ENCODE measurements at regions not wholly inside any gene's neighbourhood (a gene's known extent, or its start where the extent isn't known, plus 50 kb on each side); places are given as distances from the start of the nearest gene placed in this dataset.
"Not testable (repeated sequence)": the region's sequence is repeated elsewhere in the genome, so short reads cannot be mapped to it uniquely, and the experiment has no call there.

- DNase-seq: no peak
These were observed 131.6 kb downstream of the SCG2 start for GRCh38 chr2:223470602-223471001.

GRCh38 chr2:223472771-223473170 is 129.4 kb downstream of the SCG2 start:
- DNase-seq: no peak

DNA sequence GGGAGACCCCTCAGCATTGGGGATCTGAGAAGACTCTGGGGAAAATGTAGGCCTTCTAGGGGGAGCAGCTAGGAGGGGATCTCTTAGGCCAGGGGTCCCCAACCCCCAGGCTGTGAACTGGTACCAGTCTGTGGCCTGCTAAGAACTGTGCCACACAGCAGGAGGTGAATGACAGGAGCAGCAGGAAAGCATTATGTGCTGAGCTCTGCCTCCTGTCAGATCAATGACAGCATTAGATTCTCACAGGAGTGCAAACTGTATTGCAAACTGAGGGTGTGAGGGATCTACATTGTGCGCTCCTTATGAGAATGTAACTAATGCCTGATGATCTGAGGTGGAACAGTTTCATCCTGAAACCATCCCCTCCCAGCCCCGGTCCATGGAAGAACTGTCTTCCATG is 127.3 kb downstream of the SCG2 start:
- DNase-seq: no peak

DNA sequence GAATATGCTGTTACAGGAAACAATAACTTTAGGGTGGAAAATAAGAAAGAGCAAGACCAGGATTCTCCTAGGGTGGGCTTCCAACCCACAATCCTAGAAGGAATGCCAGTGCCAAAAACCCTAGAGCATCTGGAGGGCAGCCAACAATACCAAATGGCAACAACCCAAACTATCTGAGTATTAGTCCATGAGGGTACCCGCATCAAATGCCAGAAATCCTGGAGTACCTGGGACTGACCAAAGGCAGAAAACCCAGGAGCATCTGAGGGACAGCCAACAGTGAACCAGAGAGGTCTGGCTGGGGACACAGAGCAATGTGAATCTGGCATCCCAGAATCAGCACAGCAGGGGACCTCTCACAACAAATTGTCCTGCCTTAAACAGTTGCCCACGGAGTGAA is 126.3 kb downstream of the SCG2 start:
- DNase-seq: no peak

GRCh38 chr2:223477318-223477717 is 124.8 kb downstream of the SCG2 start:
- DNase-seq: no peak

- DNase-seq: no peak
These were observed 120.7 kb downstream of the SCG2 start for GRCh38 chr2:223481486-223481885.

- DNase-seq: no peak
These were observed 115.4 kb downstream of the SCG2 start for GRCh38 chr2:223486751-223487150.

- no peak for DNase-seq
These were observed 114.8 kb downstream of the SCG2 start for GRCh38 chr2:223487214-223487846.

DNA sequence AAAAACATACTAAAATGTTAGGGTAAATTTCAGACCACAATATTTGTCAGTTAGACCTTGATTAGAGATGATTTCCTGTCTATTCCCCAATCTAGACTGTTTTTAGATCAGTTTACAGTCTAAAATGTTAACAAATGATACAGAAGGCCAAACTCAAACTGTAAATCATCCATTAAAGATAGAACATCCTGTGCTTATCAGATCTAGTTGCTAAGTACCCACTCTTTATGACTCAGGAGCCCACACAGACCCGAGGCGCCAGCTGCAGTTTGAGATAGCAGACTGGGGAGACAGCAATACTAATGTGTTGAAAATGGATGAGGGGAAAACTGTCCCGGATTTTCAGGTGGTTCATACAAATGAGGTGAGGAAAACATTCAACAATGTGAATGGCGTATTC is 113.3 kb downstream of the SCG2 start:
- peak; percentile 12 for DNase-seq

GRCh38 chr2:223494496-223494895 is 107.7 kb downstream of the SCG2 start:
- DNase-seq: no peak

DNA sequence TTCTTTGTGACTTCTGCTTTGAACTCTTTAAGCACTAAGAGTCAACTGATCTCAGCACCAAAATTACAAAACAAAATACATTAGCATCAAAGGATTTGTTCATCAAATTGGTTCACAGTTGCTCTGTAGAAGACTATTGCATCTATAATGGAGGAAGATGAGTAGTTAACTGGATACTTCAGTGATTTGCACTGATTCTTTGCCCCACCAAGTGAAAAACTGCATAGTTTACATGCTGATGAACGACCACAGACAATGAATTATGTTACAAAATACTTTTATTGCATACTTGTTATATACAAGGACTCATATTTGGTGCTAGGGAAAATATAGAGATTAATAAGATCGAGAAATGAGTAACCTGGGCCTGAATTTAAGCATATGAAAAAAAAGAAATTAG is 107.2 kb downstream of the SCG2 start:
- no peak for DNase-seq

DNA sequence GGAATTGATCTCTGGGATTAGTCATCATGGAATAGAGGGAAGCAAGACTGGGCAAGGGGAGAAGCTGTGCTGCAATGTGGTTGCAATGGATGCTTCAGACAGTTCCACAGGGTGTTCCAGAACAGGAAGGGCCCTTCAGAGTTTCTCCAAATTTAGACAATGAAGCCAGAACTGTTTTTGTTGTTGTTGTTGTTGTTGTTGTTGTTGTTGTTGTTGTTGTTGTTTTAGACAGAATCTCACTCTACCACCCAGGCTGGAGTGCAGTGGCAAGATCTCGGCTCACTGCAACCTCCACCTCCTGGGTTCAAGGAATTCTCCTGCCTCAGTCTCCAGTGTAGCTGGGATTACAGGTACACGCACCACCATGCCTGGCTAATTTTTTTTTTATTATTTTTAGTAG is 105.3 kb downstream of the SCG2 start:
- not testable (repeated sequence) for DNase-seq

DNA sequence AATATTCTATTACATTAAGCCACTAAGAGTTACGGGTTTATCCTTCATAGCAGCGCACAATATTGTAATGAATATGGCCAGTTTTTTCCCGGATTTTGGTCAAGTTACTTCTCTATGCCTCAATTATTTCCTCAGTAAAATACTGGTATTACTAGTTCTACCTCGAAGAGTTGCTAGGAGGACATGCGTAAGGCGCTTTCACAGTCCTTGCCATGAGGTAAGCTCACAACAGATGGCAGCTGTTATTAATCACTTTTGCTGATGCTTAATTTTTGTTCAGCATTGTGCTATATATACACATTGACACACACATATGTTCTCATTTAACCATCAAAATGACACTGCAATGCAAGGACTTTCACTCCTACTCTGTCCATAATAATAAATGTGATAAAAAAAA is 101.5 kb downstream of the SCG2 start:
- DNase-seq: no peak

- no peak for DNase-seq
These were observed 100.5 kb downstream of the SCG2 start for GRCh38 chr2:223501641-223502040.

- DNase-seq: no peak
These were observed 98.4 kb downstream of the SCG2 start for GRCh38 chr2:223503746-223504145.

DNA sequence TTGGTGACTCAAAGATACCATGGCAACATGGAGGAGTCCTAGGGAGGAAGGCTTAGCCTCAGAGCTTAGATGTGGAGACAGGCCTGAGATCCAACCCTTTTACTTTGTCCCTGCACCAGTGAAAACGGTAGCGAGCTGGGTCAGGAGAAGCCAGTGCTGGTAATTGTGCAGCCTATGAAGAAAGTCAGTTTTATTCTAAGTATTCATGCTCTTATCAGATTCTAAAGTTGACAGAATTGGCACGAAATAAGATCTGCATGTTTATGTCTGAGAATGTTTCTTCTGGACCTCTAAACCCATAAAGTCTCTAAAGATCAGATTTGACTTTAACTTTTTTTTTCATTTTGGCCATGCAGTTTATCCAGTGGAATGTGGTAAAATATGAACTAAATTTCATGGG is 93.8 kb downstream of the SCG2 start:
- DNase-seq: no peak

DNA sequence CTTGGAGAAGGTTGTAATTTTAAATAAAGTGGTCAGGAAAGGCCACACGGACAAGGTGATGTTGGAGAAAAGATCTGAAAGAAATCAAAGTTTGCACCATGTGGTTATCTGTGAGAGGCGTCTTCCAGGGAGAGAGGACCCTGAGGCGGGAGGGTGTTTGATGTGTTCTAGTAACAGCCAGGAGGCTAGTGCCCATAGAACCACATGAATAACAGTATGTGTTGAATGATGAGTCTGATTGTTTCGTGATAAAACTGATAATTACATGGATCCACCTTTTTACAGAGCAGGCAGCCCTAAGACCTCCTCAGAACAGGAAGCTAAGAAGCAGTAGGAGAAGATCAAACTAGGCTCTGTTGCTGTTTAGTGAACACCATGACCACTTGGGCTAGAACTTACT is 91.4 kb downstream of the SCG2 start:
- no peak for DNase-seq

- DNase-seq: no peak
These were observed 91.0 kb downstream of the SCG2 start for GRCh38 chr2:223511168-223511567.

DNA sequence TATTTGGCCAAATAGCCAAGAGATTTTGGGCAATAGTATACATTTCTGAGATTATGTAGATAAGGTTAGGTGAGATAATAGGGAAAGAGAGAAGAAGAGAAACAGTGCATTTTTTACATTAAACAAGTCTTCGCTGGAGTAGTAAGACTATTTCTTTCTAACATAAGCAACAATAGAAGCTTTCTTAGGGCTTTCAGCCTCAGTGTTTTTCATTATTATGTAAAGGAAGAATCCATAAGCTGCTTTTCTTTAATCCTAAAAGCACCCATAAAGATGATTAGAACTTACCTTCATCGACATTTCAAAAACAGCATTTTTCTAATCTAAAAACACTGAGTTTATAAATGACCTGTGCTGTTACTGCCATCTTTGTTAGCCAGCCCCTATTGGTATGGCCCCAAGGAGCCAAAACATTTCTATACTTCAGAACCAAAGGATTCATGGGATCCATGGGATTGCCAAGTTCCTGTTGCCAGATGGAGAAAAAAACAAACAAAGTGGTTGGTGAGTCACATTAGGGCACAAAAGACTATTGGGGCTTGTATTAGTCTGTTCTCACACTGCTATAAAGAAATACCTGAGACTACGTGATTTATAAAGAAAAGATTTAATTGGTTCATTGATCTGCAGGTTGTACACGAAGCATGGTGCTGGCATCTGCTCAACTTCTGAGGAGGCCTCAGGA is 88.2 kb downstream of the SCG2 start:
- no peak for DNase-seq

GRCh38 chr2:223519471-223519870 is 82.7 kb downstream of the SCG2 start:
- no peak for DNase-seq

GRCh38 chr2:223522796-223523195 is 79.4 kb downstream of the SCG2 start:
- DNase-seq: no peak

GRCh38 chr2:223523551-223524001 is 78.6 kb downstream of the SCG2 start:
- DNase-seq: no peak

GRCh38 chr2:223524066-223524465 is 78.1 kb downstream of the SCG2 start:
- no peak for DNase-seq

GRCh38 chr2:223526106-223526505 is 76.1 kb downstream of the SCG2 start:
- DNase-seq: no peak

GRCh38 chr2:223528036-223528435 is 74.1 kb downstream of the SCG2 start:
- DNase-seq: no peak

Measured in NCI-H1092 treated with DMSO at 0.1 percent for 48 hours (cell line).